ENCODE measurements at regions not wholly inside any gene's neighbourhood (a gene's known extent, or its start where the extent isn't known, plus 50 kb on each side); places are given as distances from the start of the nearest gene placed in this dataset.

DNA sequence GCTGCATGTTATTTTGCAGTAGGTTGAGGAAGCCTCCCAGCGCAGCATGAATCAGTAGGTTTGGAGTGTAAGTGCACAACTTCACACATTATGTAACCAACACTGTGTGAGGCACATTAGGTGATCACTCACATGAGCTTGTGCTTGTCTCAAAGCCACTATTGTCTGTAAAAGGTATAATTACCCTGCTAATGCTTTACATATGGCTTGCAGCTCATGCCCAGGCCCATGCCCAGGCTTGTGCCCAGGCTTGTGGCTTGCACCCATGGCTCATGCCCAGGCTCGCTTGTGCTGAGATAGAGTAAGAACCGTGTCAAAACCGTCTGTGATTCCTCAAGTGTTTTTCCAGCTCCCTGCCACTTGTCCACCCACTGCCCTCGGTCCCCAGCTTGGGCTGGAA, 596.3 kb downstream of the LTN1 start:
- TF ChIP-seq, protein P1, sequence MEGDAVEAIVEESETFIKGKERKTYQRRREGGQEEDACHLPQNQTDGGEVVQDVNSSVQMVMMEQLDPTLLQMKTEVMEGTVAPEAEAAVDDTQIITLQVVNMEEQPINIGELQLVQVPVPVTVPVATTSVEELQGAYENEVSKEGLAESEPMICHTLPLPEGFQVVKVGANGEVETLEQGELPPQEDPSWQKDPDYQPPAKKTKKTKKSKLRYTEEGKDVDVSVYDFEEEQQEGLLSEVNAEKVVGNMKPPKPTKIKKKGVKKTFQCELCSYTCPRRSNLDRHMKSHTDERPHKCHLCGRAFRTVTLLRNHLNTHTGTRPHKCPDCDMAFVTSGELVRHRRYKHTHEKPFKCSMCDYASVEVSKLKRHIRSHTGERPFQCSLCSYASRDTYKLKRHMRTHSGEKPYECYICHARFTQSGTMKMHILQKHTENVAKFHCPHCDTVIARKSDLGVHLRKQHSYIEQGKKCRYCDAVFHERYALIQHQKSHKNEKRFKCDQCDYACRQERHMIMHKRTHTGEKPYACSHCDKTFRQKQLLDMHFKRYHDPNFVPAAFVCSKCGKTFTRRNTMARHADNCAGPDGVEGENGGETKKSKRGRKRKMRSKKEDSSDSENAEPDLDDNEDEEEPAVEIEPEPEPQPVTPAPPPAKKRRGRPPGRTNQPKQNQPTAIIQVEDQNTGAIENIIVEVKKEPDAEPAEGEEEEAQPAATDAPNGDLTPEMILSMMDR (conservative IDR thresholded peaks at IDR 0.05): no peak
- no peak for TF ChIP-seq ZFX (IDR thresholded peaks at IDR 0.05)
